Nephron (organoid): ENCODE measurements at regions not wholly inside any gene's neighbourhood (a gene's known extent, or its start where the extent isn't known, plus 50 kb on each side); places are given as distances from the start of the nearest gene placed in this dataset.

Experiments
- H3K27ac Mint-ChIP-seq, 3 experiments: 2 replicates each; pipeline ENCODE4 v1.8.0; 2020; ENCODE audit warnings: mixed read lengths in 3 of 3, mild to moderate bottlenecking in 2 of 3, moderate library complexity in 1 of 3
- H3K27me3 Mint-ChIP-seq: 2 replicates; pipeline ENCODE4 v1.8.0; 2021; ENCODE audit warnings: low read depth, mild to moderate bottlenecking, moderate library complexity, mixed read lengths
- H3K36me3 Mint-ChIP-seq: 2 replicates; pipeline ENCODE4 v1.8.0; 2020; ENCODE audit warnings: low read depth, mixed read lengths
- H3K4me1 Mint-ChIP-seq: 2 replicates; pipeline ENCODE4 v1.8.0; 2020; ENCODE audit warnings: mixed read lengths
- H3K4me3 Mint-ChIP-seq, 3 experiments: 2 replicates each; pipeline ENCODE4 v1.8.0; 2020; ENCODE audit warnings: mild to moderate bottlenecking in 3 of 3, mixed read lengths in 3 of 3, moderate library complexity in 2 of 3
- H3K9me3 Mint-ChIP-seq: 2 replicates; pipeline ENCODE4 v1.8.0; 2020; ENCODE audit warnings: mixed read lengths
- CTCF ChIP-seq, 3 experiments: fragments of 200-600 bp; sonication (generic); IDR thresholded peaks; one replicate each; pipeline ENCODE4 v1.5.0; 2021; ENCODE audit warnings: antibody characterized with exemption in 3 of 3; ENCODE audit not compliant: unreplicated experiment in 3 of 3

- no peak overlapping the region for H3K4me3 Mint-ChIP-seq
- no peaks in the 10 kb centered on the region for H3K36me3 Mint-ChIP-seq
- H3K27me3 Mint-ChIP-seq = peaks cover 20% of the 10 kb centered on the region
- TF ChIP-seq CTCF (IDR thresholded peaks at IDR 0.05; ENCODE audit: unreplicated experiment in 3 of 3) = no peak
- H3K4me1 Mint-ChIP-seq = peaks cover 4% of the 10 kb centered on the region
- H3K9me3 Mint-ChIP-seq = peaks cover 4% of the 10 kb centered on the region
- no peak overlapping the region for H3K27ac Mint-ChIP-seq
Observed at GRCh38 chr6:170102582-170103481, 188.0 kb downstream of the DLL1 start.

GRCh38 chr6:170102038-170102437 is 188.8 kb downstream of the DLL1 start:
- TF ChIP-seq CTCF (IDR thresholded peaks at IDR 0.05; ENCODE audit: unreplicated experiment in 3 of 3) = no peak
- Mint-ChIP-seq H3K4me3 (no peak overlapping the region), H3K27me3 (peaks cover 21% of the 10 kb centered on the region)

GRCh38 chr6:170101281-170102035 is 189.4 kb downstream of the DLL1 start:
- peaks cover 25% of the 10 kb centered on the region for H3K27me3 Mint-ChIP-seq
- no peaks in the 10 kb centered on the region for H3K36me3 Mint-ChIP-seq
- peaks cover 14% of the 10 kb centered on the region for H3K4me1 Mint-ChIP-seq
- H3K9me3 Mint-ChIP-seq = peaks cover 4% of the 10 kb centered on the region
- TF ChIP-seq CTCF (IDR thresholded peaks at IDR 0.05; ENCODE audit: unreplicated experiment in 3 of 3) = no peak
- H3K4me3 Mint-ChIP-seq = no peak overlapping the region
- no peak overlapping the region for H3K27ac Mint-ChIP-seq

More at GRCh38 chr6:170102038-170102437, 188.8 kb downstream of the DLL1 start:
- H3K4me1 Mint-ChIP-seq = peaks cover 8% of the 10 kb centered on the region
- no peaks in the 10 kb centered on the region for H3K36me3 Mint-ChIP-seq
- H3K9me3 Mint-ChIP-seq = peaks cover 4% of the 10 kb centered on the region
- no peak overlapping the region for H3K27ac Mint-ChIP-seq

GRCh38 chr6:170100046-170100445 is 190.8 kb downstream of the DLL1 start:
- Mint-ChIP-seq H3K4me1 (peaks cover 24% of the 10 kb centered on the region), H3K9me3 (no peaks in the 10 kb centered on the region), H3K4me3 (no peak overlapping the region), H3K27ac (no peak overlapping the region), H3K27me3 (peaks cover 22% of the 10 kb centered on the region), H3K36me3 (no peaks in the 10 kb centered on the region)
- no peak for TF ChIP-seq CTCF (IDR thresholded peaks at IDR 0.05; ENCODE audit: unreplicated experiment in 3 of 3)

- Mint-ChIP-seq H3K4me3 (no peak overlapping the region), H3K27ac (no peak overlapping the region), H3K36me3 (no peaks in the 10 kb centered on the region), H3K27me3 (peaks cover 26% of the 10 kb centered on the region), H3K4me1 (peaks cover 24% of the 10 kb centered on the region), H3K9me3 (no peaks in the 10 kb centered on the region)
- no peak for TF ChIP-seq CTCF (IDR thresholded peaks at IDR 0.05; ENCODE audit: unreplicated experiment in 3 of 3)
Observed at GRCh38 chr6:170099387-170099786, 191.5 kb downstream of the DLL1 start.
